GM12864 (cell line): ENCODE measurements at regions not wholly inside any gene's neighbourhood (a gene's known extent, or its start where the extent isn't known, plus 50 kb on each side); places are given as distances from the start of the nearest gene placed in this dataset.
"Not testable (repeated sequence)": the region's sequence is repeated elsewhere in the genome, so short reads cannot be mapped to it uniquely, and the experiment has no call there.

Experiments
- DNase-seq: peaks from one replicate; pipeline ENCODE4 v3.0.0-alpha.2; 2011; ENCODE audit warnings: low read depth
- H3K4me3 ChIP-seq: 2 replicates; pipeline ENCODE4 v1.5.1; 2011; ENCODE audit warnings: mild to moderate bottlenecking, low read depth, low read length, control low read depth
- CTCF ChIP-seq: IDR thresholded peaks from 2 replicates; pipeline ENCODE4 v1.5.1; 2011; ENCODE audit warnings: low read depth, mild to moderate bottlenecking, moderate library complexity, low read length, control low read depth, inconsistent platforms; ENCODE audit errors: missing control alignments

- no peak for DNase-seq
- H3K4me3 ChIP-seq, result no peak overlapping the region
- no peak for TF ChIP-seq CTCF
Measured at GRCh38 chr6:139730340-139730974, 356.0 kb upstream of the CITED2 start.

- H3K4me3 ChIP-seq, result no peak overlapping the region
- TF ChIP-seq CTCF, result no peak
- DNase-seq, result no peak
Measured at GRCh38 chr6:139728876-139729427, 354.5 kb upstream of the CITED2 start.

GRCh38 chr6:139726272-139726671 lies 351.8 kb upstream of the CITED2 start:
- H3K4me3 ChIP-seq, DNase-seq: not testable (repeated sequence)

GRCh38 chr6:139722530-139722929 lies 348.1 kb upstream of the CITED2 start:
- DNase-seq, result no peak
- no peak for TF ChIP-seq CTCF
- no peak overlapping the region for H3K4me3 ChIP-seq

- H3K4me3 ChIP-seq, result no peak overlapping the region
- no peak for DNase-seq
- TF ChIP-seq CTCF, result no peak
Measured at GRCh38 chr6:139721954-139722353, 347.5 kb upstream of the CITED2 start.

- no peak for DNase-seq
- TF ChIP-seq CTCF, result no peak
Measured at GRCh38 chr6:139713900-139714506, 339.6 kb upstream of the CITED2 start.

GRCh38 chr6:139713424-139713823 lies 339.0 kb upstream of the CITED2 start:
- no peak overlapping the region for H3K4me3 ChIP-seq
- TF ChIP-seq CTCF, result no peak
- DNase-seq, result no peak

More at GRCh38 chr6:139713900-139714506, 339.6 kb upstream of the CITED2 start:
- no peak overlapping the region for H3K4me3 ChIP-seq
